Putamen (tissue), 1 donor: ENCODE measurements at regions not wholly inside any gene's neighbourhood (a gene's known extent, or its start where the extent isn't known, plus 50 kb on each side); places are given as distances from the start of the nearest gene placed in this dataset.

ENCODE experiments used
- DNase-seq: peaks from one replicate; pipeline ENCODE4 v3.0.0-alpha.2; 2016; ENCODE audit warnings: low spot score

DNA sequence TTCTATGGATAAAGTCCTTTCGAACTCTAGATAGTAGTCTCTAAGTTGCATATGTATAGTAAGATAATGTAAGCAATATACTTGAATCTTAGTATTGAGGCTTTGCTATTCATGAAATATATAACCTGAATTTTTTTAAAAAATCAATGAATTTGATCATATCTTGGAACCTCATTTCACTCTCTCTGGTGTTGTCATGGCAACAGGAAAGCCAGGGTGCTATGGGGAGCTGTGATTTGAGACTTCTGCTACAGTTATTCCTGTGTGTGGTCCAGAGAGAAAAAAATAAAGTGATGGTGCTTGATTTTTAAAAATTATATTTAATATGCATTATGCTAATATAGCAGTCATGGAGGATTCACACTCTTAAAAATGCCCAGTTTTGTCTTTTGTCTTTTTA, 508.0 kb downstream of the SNAPC1 start:
- DNase-seq: no peak

DNA sequence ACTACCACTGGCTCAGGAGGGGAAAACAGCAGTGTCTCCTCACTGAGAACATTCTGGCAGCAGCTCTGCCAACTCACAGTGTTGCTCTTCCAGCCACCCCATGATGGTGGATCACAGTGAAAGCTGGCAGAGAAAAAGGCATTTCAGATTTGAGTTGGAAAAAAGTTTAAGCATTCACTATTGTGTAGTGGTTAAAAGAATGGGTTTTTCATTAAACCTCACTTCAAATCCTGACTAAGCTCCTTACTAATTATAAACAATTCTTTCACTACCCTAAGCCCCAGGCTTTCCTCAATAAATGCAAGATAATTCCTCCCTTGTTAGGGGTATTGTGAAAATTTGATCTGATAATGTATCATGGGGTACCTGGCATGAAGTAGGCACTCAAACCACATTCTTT, 518.1 kb downstream of the SNAPC1 start:
- DNase-seq: no peak

DNA sequence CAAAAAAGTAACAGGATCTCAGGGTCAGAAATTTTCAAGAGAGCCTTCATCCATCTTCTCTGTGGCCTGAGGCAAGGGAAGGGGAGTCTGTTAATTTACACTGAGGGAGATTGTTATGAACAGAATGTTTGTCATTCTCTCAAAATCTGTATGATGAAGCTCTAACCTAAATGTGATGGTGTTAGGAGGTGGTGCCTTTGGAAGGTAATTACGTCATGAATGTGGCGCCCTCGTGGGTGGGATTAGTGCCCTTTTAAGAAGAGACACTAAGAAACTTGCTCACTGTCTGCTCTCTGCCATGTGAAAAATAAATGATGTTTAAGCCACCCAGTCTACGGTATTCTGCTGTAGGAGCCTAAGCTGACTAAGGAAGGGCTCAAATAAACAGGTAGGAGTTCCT, 521.6 kb downstream of the SNAPC1 start:
- DNase-seq: no peak

DNA sequence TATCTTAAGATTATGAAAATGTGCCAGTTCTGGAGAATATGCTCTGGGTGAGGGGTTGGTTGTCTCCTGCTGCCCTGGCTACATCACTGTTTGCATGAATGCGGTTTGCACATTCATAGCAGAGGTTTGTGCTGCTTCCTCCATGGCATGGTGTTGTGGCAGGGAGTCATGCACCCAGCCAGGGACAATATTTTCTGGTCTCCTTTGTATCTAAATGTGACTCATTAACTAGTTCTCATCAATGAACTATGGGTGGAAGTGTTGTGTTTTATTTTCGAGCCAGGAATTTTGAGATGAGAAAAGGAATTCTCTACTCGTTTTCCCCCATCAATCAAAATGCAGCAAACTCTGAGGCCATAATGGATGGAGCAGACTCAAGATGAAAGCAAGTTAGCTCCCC, 527.3 kb downstream of the SNAPC1 start:
- DNase-seq: no peak

DNA sequence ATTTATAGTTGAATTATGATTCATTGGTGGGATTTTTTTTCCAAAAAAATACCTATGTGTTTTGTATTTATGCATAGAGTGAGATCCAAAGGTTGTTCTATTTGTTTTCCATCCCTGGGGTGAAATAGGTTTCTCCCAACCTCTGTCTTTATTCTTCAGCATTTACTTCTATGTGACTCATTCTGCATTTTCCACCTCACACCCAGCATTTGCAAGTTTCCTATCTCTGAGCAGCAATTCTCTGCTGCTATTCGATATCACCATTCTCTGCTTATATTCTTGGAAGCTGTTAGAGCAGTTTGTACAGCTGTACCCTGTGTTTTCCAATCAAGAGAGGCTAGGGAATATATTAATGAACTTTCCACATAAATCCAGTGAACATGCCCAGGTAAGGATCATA, 538.9 kb downstream of the SNAPC1 start:
- DNase-seq: no peak

DNA sequence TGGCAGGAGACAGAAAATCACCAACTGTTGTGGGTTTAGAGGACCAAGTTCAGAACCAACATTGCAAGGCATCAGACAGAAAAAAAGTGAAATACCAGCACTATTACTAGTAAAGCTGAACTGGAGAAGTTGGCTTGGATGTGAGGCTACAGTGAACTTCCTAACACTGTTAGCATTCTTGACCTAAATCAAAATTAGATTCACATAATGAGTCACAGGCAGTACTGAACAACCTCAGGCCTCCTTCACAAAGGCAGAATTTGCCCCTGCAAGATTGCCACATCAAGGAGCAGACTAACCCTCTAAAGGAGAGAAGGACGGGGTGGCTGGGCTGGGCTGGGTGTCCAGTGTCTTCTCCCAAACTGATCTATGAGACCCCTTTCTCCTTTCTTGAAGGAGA, 539.7 kb downstream of the SNAPC1 start:
- no peak for DNase-seq

DNA sequence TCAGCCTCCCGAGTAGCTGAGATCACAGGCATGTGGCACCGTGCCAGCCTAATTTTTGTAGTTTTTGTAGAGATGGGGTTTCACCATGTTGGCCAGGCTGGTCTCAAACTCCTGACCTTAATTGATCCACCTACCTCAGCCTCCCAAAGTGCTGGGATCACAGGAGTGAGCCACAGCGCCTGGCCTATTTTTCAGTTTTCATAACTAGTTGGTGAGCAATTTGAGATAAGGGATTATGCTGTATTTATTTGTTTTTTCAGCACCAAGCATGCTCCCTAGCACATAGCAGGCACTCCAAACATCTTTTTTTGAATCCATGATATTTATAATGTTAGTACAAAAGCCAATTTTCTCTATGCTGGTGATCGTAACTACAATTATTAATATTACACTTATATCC, 541.2 kb downstream of the SNAPC1 start:
- DNase-seq: no peak

DNA sequence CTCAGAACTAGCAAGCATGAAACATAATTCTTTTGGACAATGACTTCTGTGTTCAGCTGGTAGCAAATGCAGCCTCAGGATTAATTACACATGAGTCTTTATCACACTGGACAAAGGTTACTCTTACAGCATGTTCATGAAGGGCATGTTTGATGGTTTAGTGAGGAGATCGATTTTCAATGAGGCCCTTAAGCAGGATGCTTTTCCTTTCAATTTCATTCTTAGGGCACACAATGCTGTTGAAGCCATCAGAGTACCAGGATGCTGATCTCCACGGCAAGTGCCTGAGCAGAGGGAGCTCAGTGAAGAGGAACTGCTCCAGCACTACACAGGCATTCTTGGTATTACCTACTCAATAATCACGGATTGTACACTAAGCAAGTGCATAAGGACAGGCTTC, 542.0 kb downstream of the SNAPC1 start:
- no peak for DNase-seq

DNA sequence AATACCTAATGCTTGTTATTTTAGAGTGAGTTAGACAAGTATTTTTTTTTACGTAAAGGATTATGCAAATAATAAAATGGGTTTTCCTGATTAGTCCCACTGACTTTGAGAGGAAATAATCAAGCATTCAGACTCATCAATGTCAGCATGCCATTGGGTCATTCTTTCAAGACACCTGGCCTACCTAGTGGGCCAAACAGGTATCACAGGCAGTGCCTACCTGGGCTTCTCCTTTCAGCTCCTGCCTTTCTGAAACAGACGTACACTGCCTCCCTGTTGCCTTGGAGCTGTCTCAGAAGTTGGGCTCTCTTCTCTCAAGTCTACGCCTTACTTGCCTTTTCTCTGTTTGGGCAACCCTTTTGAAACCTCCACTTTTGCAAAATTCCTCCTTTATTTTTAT, 545.6 kb downstream of the SNAPC1 start:
- DNase-seq: no peak

DNA sequence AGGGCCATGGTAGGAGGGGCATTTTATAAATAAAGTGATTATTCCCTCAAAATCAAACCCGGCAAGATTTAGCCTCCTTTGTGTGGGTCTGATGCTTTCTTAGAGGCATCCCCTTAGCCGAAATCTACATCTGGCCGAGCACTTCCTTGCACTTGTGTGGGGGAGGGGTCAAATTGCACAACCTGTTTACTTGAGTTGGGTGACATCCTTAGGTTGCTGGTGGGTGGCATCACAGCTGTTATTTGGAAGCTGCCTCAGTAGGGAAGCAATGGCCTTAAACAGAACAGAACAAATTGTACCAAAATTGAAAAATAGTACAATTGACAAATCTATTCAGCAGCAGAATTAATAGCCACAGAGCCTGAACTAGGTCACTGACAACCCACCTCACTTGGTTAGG, 546.1 kb downstream of the SNAPC1 start:
- DNase-seq: no peak

DNA sequence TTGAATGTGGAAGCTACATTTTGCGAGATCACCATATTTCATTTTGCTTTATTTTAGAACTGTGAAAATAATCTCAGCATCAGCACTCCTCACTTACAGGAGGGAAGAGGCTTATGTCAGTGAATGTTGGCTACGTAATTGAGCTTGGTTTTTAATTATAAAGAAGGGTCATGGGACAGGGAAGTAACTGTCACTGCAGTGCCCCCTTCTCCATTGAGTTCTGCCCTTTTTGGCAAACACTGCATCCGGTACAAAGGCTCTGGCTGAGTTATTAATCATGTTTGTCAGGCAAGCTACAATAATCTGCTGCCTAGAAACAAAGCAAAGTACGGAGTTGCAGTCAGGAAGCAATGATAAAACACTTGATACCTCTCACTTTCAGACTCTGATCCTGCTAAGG, 546.7 kb downstream of the SNAPC1 start:
- no peak for DNase-seq

DNA sequence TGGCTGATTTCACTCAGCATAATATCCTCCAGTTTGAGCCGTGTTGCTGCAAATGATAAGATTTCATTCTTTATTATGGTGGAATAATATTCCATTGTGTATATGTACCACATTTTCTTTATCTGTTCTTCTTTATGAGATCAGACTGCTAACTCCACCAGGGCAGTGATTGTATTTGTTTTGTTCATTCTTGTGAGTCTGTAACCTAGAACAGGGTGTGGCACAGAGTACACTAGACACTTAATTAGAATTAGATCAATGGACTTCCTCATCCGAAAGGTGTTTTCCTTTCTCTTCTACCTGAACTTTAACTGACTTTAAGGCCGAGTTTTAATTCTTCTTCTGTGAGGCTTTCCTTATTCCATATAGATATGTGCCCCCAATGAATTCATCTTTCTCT, 551.0 kb downstream of the SNAPC1 start:
- no peak for DNase-seq

DNA sequence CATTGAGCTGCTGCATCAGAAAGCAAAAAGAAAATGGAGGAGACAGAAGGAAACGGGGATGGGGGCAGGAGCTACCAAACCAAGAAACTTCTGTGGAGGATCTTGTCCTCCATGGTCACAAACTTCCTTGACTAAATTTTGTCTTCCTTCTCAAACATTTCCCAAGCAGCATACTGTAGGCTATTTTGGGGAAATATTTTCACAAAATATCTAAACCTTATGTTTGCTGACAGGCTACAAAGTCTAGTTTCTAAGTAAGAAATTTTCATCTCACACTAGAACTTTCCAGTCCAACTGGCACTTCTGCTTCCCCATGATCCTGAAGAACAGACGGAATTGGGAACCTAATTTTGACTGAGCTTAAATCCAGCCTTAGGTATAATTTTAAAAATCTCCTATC, 552.0 kb downstream of the SNAPC1 start:
- no peak for DNase-seq

DNA sequence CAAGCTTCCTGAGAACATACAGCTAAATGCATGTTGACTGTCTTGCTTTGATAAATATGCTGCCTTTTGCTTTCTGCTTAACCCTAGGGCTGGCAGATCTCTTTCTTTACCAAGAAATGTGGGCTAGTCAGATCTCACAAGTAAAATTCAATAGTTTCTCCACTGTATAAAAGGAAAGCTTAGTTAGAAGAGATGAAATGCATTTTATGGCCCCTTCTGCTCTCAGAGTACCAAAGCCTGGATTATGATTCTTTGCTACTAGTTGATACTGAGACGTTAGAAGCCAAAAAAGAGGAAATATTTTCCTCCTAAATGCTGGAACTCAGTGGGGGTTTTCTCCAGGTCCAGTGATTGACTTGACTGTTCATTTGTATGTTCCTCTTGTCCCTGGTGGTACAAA, 552.7 kb downstream of the SNAPC1 start:
- no peak for DNase-seq

DNA sequence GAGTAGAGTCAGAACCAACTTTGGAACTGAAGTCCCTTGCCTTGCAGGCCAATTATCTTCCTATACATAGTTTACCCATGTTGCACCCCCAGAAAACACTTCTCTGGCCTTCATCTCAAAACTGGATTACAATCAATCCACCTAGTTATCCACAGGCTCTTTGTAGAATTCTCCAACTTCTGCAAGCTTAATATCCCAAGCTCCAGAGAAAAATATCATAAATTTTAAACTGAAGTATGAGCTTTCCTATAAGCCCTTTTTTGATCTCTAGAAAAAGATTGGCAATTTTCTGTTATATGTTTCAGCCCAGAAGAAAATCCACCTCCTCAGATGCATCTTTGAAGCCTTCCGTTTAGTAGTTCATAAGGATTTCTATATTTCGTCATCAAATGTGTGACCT, 553.4 kb downstream of the SNAPC1 start:
- DNase-seq: no peak

DNA sequence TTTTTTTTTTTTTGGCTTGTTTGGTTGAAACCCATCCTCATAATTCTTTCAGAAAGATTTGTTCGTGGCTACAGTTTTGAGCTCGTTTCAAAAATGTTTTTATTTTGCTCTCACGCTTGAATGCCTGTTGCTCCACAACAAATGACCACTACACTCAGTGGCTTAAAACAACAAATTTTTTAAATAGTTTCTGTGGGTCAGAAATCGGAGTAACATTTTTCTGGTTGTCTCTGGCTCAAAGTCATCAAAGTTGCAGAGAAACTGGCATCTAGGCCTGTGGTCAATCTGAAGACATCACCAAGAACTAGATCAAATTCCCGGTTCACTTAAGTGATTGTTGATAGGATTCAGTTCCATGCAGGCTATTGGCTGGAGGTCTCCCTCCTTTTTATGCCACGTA, 560.0 kb downstream of the SNAPC1 start:
- DNase-seq: no peak

DNA sequence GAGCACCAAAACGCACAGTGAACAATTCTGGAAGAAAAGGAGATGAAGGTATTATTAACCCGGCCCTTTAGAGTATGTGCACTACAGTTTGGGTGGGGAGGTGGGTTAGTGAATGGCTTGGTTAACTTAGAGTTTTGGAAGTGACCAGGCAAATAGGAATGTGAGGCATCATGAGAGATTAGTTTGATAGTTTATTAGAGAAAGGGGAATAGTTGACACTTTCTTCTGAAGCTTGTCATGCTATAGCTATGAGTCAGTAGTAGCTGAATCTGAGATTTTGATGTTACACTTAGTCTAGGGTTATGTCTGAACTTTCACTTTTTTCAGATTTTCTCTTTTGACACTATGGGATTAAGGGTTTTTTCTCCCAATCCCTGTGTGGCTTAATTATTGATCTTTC, 567.2 kb downstream of the SNAPC1 start:
- no peak for DNase-seq

DNA sequence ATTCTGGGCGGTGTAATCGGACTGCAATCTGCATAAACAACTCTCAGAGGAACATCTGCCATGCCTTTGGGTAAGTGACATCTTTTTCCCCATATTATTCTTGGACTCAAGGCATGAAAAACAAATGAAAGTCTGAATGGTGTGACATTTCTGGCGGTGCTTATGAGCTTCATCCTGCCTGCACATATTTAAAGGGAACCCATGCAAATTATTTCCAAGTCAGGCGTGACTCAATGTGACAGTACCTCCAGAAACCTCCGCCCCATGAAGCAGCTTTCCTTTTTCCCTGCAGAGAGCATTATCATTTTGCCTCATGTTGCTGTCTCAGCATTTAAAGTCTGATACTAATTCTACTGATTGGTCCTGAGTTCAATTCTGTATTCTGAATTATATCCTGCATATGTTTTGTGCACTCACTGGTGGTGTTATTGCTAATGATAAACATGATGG, 585.4 kb downstream of the SNAPC1 start:
- no peak for DNase-seq

DNA sequence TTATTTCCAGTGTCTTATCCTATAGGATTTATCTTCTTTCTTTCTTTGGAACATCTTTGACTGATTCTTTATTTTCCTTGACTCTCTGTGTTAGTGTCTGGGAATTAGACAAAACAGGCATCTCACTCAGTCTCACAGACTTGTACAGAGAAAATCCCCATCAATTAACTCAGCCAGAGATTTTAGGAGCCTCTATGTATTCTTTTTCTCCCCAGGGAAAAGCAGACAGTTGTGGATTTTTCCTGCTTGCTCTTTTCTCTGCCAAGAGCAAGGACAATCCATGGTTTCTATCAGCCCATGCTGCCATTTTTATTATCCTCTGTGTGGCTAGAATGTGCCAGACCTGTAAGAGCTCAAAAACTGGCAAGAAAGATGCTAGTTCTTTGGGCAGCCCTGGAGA, 595.1 kb downstream of the SNAPC1 start:
- no peak for DNase-seq

DNA sequence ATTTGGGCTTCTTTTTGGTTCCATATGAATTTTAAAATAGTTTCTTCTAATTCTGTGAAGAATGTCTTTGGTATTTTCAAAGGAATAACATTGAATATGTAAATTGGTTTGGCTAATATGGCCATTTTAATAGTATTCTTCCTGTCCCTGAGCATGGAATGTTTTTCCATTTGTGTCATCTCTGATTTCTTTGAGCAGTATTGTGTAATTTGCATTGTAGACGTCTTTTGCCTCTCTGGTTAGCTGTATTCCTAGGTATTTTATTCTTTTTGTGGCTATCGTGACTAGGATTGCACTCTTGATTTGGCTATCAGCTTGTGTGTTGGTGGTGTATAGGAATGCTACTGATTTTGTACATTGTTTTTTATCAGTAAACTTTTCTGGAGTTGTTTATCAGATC, 601.9 kb downstream of the SNAPC1 start:
- DNase-seq: no peak

DNA sequence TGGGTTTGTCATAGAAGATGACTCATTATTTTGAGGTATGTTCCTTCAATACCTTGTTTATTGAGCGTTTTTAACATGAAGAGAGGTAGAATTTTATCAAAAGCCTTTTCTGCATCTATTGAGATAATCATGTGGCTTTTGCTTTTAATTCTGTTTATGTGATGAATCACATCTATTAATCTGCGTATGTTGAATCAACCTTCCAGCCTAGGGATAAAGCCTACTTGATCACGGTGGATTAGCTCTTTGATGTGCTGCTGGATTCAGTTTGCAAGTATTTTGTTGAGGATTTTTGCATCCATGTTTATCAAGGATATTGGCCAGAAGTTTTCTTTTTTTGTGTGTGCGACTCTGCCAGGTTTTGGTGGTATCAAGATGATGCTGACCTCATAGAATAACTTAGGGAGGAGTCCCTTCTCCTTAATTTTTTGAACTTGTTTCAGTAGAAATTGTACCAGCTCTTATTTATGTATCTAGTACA, 602.6 kb downstream of the SNAPC1 start:
- DNase-seq: no peak

DNA sequence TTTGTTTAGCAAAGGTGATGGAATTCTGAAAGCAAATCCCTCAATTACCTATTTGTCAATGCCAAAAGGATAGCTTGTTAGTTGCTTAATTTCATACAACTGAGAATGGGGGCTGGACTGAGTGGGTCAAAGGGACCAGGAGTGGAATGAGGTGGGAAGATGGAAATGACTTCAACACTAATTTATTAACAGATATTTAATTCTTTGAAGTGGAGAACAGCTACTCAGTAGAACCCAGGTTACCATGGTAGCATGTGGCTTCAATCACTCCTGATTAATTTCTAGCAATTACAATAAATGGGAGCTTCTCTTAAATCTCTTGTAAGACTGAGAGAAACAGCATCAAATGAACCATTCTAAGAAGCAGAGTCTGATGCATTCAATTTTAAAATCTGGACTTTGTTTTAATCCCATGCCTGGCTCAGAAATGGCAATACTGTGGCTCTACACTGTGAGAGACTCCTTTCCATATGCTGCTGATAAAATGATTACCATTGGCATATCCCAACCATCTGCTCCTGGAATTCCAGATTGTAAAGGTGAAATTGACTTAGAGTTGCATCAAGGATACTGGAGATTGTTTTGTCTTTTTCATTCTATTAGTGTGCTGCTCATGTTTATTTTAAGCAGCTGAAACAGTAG, 607.8 kb downstream of the SNAPC1 start:
- no peak for DNase-seq

DNA sequence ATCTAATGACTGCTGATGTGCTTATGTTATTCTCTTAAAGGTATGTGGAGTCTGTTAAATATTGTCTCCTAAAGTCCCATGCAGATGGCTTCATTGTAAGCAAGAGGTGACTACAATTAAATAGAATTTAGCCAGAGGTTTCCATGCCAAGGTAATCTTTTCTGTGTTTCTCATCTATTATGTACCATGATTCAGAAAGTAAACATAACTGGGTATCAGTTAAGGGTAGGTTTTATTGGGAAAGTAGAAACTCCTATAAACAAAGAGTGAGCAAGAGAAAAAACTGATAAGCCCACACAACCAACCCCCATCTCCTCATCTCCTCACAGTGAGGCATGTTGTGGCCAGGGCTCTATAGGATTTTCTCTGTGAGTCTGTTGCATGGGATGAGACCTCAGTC, 611.7 kb downstream of the SNAPC1 start:
- DNase-seq: no peak

DNA sequence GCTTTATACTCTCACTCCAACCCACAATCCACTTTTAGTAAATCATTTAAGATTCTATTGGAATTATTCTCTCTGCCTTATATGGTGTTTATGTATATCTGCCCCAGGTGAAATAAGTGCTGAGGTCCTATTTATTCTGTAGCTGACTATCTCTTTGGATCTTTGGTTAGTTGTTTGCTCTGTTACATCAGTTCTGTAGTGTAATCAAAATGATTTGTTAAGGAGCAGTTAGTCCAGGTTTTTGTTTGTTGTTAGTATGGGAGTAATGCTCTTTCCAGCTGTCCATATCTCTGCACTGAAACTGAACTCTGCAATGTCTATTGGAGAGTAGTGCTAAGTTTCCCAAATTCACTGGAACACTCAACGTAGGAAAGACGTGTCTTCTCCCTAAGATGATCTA, 615.8 kb downstream of the SNAPC1 start:
- DNase-seq: no peak
